ENCODE measurements at regions not wholly inside any gene's neighbourhood (a gene's known extent, or its start where the extent isn't known, plus 50 kb on each side); places are given as distances from the start of the nearest gene placed in this dataset.

DNA sequence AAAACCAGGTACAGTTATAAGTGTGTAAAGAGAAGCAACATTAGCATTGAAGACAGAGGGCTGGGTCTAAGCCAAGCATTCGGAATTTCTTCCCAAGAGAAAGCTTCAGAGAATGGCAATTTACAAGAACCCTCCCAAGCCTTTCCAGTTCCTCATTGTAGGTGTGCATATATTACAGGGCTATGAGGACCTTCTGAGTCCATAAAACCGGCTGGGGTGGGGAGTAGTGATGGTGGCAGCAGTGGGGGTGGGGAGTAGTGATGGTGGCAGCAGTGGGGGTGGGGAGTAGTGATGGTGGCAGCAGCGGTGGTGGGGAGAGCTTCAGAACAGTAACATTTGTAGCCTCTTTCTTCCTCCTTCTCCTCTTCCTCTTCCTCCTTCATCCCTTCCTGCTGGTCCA, 368.7 kb upstream of the UMPS start:
- 5% methylated on average over 3 of the region's 3 CpGs for WGBS (ENCODE audit: low lambda C conversion rate)
- Histone ChIP-seq H3K36me3 (replicated peaks in 1 of 2; ENCODE audit: control insufficient read depth in 1 of 2, insufficient read depth in 2 of 2, low read length in 2 of 2) (no peaks in the 10 kb centered on the region), H3K27ac (ENCODE audit: extremely low read length, insufficient read depth, low read length) (no peak overlapping the region), H3K9me3 (ENCODE audit: low read length) (no peaks in the 10 kb centered on the region), H3K4me1 (ENCODE audit: insufficient read depth, low read length) (no peaks in the 10 kb centered on the region), H2AFZ (ENCODE audit: low read length) (no peak overlapping the region), H4K20me1 (ENCODE audit: insufficient read depth, low read length) (no peaks in the 10 kb centered on the region), H3K9ac (ENCODE audit: insufficient read depth, low read depth, low read length) (no peak overlapping the region), H3K4me2 (ENCODE audit: low read depth, low read length) (no peak overlapping the region), H3K27me3 (ENCODE audit: control insufficient read depth in 1 of 2, insufficient read depth in 2 of 2, low read length in 2 of 2) (no peaks in the 10 kb centered on the region; a peak in 1 of 5 replicates), H3K79me2 (ENCODE audit: insufficient read depth, low read length) (no peaks in the 10 kb centered on the region), H3K4me3 (replicated peaks in 1 of 3; ENCODE audit: insufficient read depth in 1 of 3, low read depth in 2 of 3, low read length in 3 of 3) (no peak overlapping the region)
- no peak for FAIRE-seq
- BruUV-seq (replicated peaks) = no TSS peak
- ChIA-PET POLR2A (no interaction called here), CTCF (ENCODE audit: low intra/inter-chr PET ratio, low total read pairs) (no interaction called here)
- intact Hi-C loops (cut with micrococcal nuclease; ENCODE audit: unreplicated experiment) = no loop called here
- no peak for ATAC-seq
- DNase-seq (ENCODE audit: low spot score) = no peak
- in situ Hi-C loops (cut with HindIII; ENCODE audit: extremely low pct_ligation_motif_present, low pct_unique_long_range_greater_than_20kb) = loop anchor here (25.0 kb wide), 1 partner anchor 326 kb away; no protein-coding TSS in a partner anchor
- TF ChIP-seq DZIP1 (CRISPR knock-in tag; IDR thresholded peaks at IDR 0.05) = no peak
- no peak for TF ChIP-seq KDM5A (IDR thresholded peaks at IDR 0.05; ENCODE audit: borderline replicate concordance, low read length)
- TF ChIP-seq PRDM4 (CRISPR knock-in tag; IDR thresholded peaks at IDR 0.05; ENCODE audit: borderline replicate concordance) = no peak
- TF ChIP-seq SP4 (CRISPR knock-in tag; IDR thresholded peaks at IDR 0.05) = no peak
- no peak for TF ChIP-seq ZFP36L2 (CRISPR knock-in tag; IDR thresholded peaks at IDR 0.05)
- TF ChIP-seq, protein P1, sequence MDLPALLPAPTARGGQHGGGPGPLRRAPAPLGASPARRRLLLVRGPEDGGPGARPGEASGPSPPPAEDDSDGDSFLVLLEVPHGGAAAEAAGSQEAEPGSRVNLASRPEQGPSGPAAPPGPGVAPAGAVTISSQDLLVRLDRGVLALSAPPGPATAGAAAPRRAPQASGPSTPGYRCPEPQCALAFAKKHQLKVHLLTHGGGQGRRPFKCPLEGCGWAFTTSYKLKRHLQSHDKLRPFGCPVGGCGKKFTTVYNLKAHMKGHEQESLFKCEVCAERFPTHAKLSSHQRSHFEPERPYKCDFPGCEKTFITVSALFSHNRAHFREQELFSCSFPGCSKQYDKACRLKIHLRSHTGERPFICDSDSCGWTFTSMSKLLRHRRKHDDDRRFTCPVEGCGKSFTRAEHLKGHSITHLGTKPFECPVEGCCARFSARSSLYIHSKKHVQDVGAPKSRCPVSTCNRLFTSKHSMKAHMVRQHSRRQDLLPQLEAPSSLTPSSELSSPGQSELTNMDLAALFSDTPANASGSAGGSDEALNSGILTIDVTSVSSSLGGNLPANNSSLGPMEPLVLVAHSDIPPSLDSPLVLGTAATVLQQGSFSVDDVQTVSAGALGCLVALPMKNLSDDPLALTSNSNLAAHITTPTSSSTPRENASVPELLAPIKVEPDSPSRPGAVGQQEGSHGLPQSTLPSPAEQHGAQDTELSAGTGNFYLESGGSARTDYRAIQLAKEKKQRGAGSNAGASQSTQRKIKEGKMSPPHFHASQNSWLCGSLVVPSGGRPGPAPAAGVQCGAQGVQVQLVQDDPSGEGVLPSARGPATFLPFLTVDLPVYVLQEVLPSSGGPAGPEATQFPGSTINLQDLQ (CRISPR knock-in tag; IDR thresholded peaks at IDR 0.05) = no peak
- TF ChIP-seq KAT7 (CRISPR knock-in tag; IDR thresholded peaks at IDR 0.05; ENCODE audit: borderline replicate concordance) = no peak
- TF ChIP-seq ZFYVE20 (CRISPR knock-in tag; IDR thresholded peaks at IDR 0.05; ENCODE audit: borderline replicate concordance, low read depth) = no peak
- TF ChIP-seq, protein P2, sequence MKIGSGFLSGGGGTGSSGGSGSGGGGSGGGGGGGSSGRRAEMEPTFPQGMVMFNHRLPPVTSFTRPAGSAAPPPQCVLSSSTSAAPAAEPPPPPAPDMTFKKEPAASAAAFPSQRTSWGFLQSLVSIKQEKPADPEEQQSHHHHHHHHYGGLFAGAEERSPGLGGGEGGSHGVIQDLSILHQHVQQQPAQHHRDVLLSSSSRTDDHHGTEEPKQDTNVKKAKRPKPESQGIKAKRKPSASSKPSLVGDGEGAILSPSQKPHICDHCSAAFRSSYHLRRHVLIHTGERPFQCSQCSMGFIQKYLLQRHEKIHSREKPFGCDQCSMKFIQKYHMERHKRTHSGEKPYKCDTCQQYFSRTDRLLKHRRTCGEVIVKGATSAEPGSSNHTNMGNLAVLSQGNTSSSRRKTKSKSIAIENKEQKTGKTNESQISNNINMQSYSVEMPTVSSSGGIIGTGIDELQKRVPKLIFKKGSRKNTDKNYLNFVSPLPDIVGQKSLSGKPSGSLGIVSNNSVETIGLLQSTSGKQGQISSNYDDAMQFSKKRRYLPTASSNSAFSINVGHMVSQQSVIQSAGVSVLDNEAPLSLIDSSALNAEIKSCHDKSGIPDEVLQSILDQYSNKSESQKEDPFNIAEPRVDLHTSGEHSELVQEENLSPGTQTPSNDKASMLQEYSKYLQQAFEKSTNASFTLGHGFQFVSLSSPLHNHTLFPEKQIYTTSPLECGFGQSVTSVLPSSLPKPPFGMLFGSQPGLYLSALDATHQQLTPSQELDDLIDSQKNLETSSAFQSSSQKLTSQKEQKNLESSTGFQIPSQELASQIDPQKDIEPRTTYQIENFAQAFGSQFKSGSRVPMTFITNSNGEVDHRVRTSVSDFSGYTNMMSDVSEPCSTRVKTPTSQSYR (CRISPR knock-in tag; IDR thresholded peaks at IDR 0.05; ENCODE audit: borderline replicate concordance) = no peak
- no peak for TF ChIP-seq ZNF256 (CRISPR knock-in tag; conservative IDR thresholded peaks at IDR 0.05)
- TF ChIP-seq NFKB2 (CRISPR knock-in tag; IDR thresholded peaks at IDR 0.05; ENCODE audit: borderline replicate concordance) = no peak
- no peak for TF ChIP-seq MAX (IDR thresholded peaks at IDR 0.05)
- TF ChIP-seq TAF15 (IDR thresholded peaks at IDR 0.05; ENCODE audit: low read depth, low read length, poor library complexity, severe bottlenecking) = no peak

All from HepG2 (cell line).